22Rv1 (cell line): ENCODE measurements at regions not wholly inside any gene's neighbourhood (a gene's known extent, or its start where the extent isn't known, plus 50 kb on each side); places are given as distances from the start of the nearest gene placed in this dataset.
A peak's percentile ranks its signal among the peaks of the same experiment; 100 is the strongest.

Experiments used
- H3K27ac ChIP-seq: fragments of 450-650 bp; 2 replicates; pipeline ENCODE4 v1.5.1; 2017
- ZFX ChIP-seq: fragments of 450-650 bp; IDR thresholded peaks from 2 replicates; pipeline ENCODE4 v1.6.1; 2017; ENCODE audit warnings: antibody characterized with exemption, borderline replicate concordance
- TF ChIP-seq, protein P1 (sequence below): fragments of 450-650 bp; IDR thresholded peaks from 2 replicates; pipeline ENCODE4 v1.5.1; 2017; ENCODE audit warnings: mild to moderate bottlenecking

DNA sequence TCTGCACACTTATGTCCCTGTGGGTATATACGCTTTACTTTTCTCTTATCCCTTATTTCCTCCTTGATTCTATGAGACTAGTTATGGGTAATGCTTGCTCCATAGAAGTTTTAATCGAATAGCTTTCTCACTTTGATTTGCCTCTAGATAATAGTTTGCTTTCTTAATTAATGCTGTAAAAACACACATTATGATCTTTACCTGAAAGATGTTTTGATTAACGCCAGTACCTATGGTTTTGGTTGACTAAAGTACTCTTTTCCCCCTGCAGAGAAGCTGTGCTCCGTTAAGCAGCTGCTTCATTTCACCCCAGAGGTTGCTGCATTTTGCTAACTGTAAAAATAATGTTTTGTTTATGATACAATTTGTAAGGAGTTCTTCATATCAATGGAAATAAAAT, 362.3 kb downstream of the FLRT2 start:
- TF ChIP-seq, protein P1, sequence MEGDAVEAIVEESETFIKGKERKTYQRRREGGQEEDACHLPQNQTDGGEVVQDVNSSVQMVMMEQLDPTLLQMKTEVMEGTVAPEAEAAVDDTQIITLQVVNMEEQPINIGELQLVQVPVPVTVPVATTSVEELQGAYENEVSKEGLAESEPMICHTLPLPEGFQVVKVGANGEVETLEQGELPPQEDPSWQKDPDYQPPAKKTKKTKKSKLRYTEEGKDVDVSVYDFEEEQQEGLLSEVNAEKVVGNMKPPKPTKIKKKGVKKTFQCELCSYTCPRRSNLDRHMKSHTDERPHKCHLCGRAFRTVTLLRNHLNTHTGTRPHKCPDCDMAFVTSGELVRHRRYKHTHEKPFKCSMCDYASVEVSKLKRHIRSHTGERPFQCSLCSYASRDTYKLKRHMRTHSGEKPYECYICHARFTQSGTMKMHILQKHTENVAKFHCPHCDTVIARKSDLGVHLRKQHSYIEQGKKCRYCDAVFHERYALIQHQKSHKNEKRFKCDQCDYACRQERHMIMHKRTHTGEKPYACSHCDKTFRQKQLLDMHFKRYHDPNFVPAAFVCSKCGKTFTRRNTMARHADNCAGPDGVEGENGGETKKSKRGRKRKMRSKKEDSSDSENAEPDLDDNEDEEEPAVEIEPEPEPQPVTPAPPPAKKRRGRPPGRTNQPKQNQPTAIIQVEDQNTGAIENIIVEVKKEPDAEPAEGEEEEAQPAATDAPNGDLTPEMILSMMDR: no peak
- TF ChIP-seq ZFX: no peak
- H3K27ac ChIP-seq: no peak overlapping the region

GRCh38 chr14:85883966-85884365, 354.0 kb downstream of the FLRT2 start:
- H3K27ac ChIP-seq: no peak overlapping the region
- no peak for TF ChIP-seq ZFX
- TF ChIP-seq, protein P1: no peak

DNA sequence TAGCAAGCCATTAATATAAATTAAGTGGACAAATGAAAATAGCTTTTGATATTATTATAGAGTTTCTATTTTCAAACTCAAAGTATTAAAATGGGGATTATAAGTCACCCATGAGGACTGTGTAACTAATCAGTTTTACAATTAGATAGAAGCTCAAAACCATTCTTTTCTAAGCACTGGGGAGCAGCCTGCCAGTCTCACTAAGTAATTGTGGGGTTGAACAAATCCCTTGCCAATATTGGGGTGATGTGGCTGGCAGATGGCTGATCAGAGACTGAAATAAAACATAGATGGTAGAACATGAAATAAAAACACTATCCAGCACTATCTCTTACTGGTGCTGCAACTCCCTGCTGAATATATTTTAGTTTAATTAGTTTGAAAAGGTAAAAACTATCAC, 353.2 kb downstream of the FLRT2 start:
- TF ChIP-seq, protein P1: no peak
- TF ChIP-seq ZFX: no peak

DNA sequence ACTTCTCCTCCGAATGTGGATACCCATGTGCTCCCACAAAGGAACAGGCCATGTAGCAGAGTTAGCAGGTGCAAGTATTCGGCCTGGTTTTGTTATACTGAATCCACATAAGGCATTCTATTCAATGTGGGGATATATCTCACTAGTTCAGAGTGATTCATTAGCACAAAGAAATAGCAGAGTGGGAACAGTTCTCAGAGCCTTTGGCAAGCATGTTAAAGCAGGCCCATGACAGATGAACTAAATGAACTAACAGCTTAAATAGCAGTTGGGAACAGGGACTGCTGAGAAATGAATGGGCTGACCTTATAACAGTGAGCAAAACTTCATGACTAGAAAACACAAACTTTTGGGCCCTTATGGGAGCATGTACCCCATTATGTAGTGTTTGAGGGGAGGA, 352.0 kb downstream of the FLRT2 start:
- H3K27ac ChIP-seq: no peak overlapping the region
- TF ChIP-seq, protein P1: no peak
- TF ChIP-seq ZFX: no peak

More for the DNA sequence above, 353.2 kb downstream of the FLRT2 start:
- no peak overlapping the region for H3K27ac ChIP-seq

GRCh38 chr14:85878874-85879273, 348.9 kb downstream of the FLRT2 start:
- TF ChIP-seq ZFX: no peak
- TF ChIP-seq, protein P1: no peak

DNA sequence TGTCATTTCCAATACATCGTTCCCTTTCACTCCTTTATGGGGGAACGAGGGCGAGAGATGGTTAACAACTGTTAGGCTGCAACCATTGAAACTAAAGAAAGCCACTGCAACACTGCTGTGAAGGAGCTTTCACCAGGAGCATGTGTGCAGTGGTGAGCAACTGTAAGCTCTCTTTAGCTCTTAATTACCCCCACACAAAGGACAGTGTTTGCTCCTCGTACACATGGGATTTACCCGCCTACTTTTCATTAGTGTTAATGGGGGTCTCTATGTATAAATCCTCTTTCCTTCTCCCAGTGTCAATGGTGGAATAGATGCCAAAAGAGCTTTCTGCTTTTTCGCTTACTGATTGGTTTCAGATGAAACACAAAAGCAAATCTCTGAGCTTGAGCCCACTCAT, 343.1 kb downstream of the FLRT2 start:
- no peak for TF ChIP-seq ZFX
- TF ChIP-seq, protein P1: no peak
- H3K27ac ChIP-seq: no peak overlapping the region

More at GRCh38 chr14:85878874-85879273, 348.9 kb downstream of the FLRT2 start:
- H3K27ac ChIP-seq: no peak overlapping the region

GRCh38 chr14:85867450-85867849, 337.5 kb downstream of the FLRT2 start:
- H3K27ac ChIP-seq: no peak overlapping the region
- TF ChIP-seq, protein P1: peak; percentile 39
- no peak for TF ChIP-seq ZFX
